Endodermal cell (in vitro differentiated cells): ENCODE measurements at regions not wholly inside any gene's neighbourhood (a gene's known extent, or its start where the extent isn't known, plus 50 kb on each side); places are given as distances from the start of the nearest gene placed in this dataset.

Experiments
- DNase-seq: peaks from one replicate; pipeline ENCODE4 v3.0.0-alpha.2; 2017
- H3K27ac ChIP-seq: 2 replicates; pipeline ENCODE4 v1.5.1; 2013; ENCODE audit warnings: mild to moderate bottlenecking, low read depth, low read length, moderate library complexity
- H3K27me3 ChIP-seq: 2 replicates; pipeline ENCODE4 v1.6.1; 2013; ENCODE audit warnings: mild to moderate bottlenecking, low read length, moderate library complexity; ENCODE audit not compliant: insufficient read depth, control insufficient read depth, poor library complexity, severe bottlenecking
- H3K36me3 ChIP-seq: 2 replicates; pipeline ENCODE4 v1.7.0; 2013; ENCODE audit warnings: mild to moderate bottlenecking, low read length, moderate library complexity; ENCODE audit not compliant: control insufficient read depth, insufficient read depth
- H3K4me1 ChIP-seq: one replicate; pipeline ENCODE4 v1.7.0; 2013; ENCODE audit warnings: low read length; ENCODE audit not compliant: control insufficient read depth, insufficient read depth
- H3K4me3 ChIP-seq: 2 replicates; pipeline ENCODE4 v1.5.1; 2013; ENCODE audit warnings: mild to moderate bottlenecking, low read length, moderate library complexity
- H3K9ac ChIP-seq: 2 replicates; pipeline ENCODE4 v1.6.1; 2013; ENCODE audit warnings: mild to moderate bottlenecking, low read length, moderate library complexity; ENCODE audit not compliant: poor library complexity, severe bottlenecking; ENCODE audit errors: extremely low read depth
- H3K9me3 ChIP-seq: 2 replicates; pipeline ENCODE4 v1.6.1; 2013; ENCODE audit warnings: mild to moderate bottlenecking, low read length, moderate library complexity; ENCODE audit not compliant: control insufficient read depth
- H3K27ac Mint-ChIP-seq: 2 replicates; pipeline ENCODE4 v1.8.0; 2020; ENCODE audit warnings: mixed read lengths
- H3K27me3 Mint-ChIP-seq: 2 replicates; pipeline ENCODE4 v1.8.0; 2021; ENCODE audit warnings: mild to moderate bottlenecking, mixed read lengths; ENCODE audit not compliant: insufficient read depth
- H3K36me3 Mint-ChIP-seq: 2 replicates; pipeline ENCODE4 v1.8.0; 2020; ENCODE audit warnings: low read depth, mixed read lengths
- H3K4me1 Mint-ChIP-seq: 2 replicates; pipeline ENCODE4 v1.8.0; 2020; ENCODE audit warnings: mixed read lengths
- H3K4me3 Mint-ChIP-seq: 2 replicates; pipeline ENCODE4 v1.8.0; 2020; ENCODE audit warnings: mild to moderate bottlenecking, moderate library complexity, mixed read lengths
- H3K9me3 Mint-ChIP-seq: 2 replicates; pipeline ENCODE4 v1.8.0; 2020; ENCODE audit warnings: mild to moderate bottlenecking, mixed read lengths
- WGBS, 2 experiments: methylation state at CpG; one replicate each; pipeline versions ENCODE4 v1.1.5 to v1.1.7; 2013; ENCODE audit warnings: missing lambda C conversion rate in 2 of 2, mixed read lengths in 1 of 2; ENCODE audit not compliant: insufficient coverage in 1 of 2, insufficient read length in 1 of 2; 5-methylcytosine and 5-hydroxymethylcytosine counted together
- TF ChIP-seq, protein P1 (sequence below): fragments of 200-600 bp; sonication (generic); conservative IDR thresholded peaks from 2 replicates; pipeline ENCODE4 v1.5.0; 2021; ENCODE audit warnings: antibody characterized with exemption, mild to moderate bottlenecking

DNA sequence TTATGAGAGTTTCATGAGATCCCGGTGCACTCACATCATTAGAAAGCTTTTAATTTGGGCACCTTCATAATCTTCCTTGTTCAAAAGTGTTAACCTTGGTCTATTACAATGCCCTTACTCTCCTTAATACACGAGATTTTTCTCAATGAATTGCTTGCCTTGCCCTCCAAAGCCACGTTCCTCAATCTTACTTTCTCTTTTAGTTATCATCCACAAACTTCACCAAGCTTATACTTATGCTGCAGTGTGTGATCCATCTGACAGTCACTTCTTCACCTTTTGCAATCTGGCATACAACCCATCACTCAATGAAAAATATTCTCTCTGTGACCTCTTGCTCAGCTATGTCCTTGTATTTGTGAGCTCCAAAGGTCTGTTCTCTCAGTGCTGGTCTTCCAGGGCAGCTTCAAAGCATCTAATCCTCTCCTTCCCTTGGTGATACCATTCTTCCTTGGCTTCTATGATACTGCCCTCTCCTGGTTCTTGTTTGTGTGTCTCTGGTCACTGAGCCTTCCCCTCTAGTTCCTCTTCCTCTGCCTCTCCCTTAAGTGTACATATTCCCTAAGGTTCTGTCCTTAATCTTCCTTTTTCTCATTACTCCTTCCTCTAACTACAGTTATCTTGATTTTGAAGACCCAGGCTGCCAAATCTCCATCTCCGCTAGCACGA is 202.2 kb upstream of the STARD13 start:
- Histone ChIP-seq H3K9ac (no peak overlapping the region), H3K27me3 (no peaks in the 10 kb centered on the region), H3K4me1 (no peaks in the 10 kb centered on the region), H3K36me3 (no peaks in the 10 kb centered on the region), H3K27ac (no peak overlapping the region), H3K9me3 (peaks cover 7% of the 10 kb centered on the region), H3K4me3 (no peak overlapping the region)
- peak overlapping the region; percentile 44 for H3K27ac Mint-ChIP-seq
- H3K36me3 Mint-ChIP-seq = peaks cover 6% of the 10 kb centered on the region
- no peak overlapping the region for H3K4me3 Mint-ChIP-seq
- DNase-seq = peak; percentile 50
- peaks cover 14% of the 10 kb centered on the region for H3K4me1 Mint-ChIP-seq
- WGBS, 2 experiments = 89% methylated on average over 3 to 5 of the region's 5 CpGs
- TF ChIP-seq, protein P1, sequence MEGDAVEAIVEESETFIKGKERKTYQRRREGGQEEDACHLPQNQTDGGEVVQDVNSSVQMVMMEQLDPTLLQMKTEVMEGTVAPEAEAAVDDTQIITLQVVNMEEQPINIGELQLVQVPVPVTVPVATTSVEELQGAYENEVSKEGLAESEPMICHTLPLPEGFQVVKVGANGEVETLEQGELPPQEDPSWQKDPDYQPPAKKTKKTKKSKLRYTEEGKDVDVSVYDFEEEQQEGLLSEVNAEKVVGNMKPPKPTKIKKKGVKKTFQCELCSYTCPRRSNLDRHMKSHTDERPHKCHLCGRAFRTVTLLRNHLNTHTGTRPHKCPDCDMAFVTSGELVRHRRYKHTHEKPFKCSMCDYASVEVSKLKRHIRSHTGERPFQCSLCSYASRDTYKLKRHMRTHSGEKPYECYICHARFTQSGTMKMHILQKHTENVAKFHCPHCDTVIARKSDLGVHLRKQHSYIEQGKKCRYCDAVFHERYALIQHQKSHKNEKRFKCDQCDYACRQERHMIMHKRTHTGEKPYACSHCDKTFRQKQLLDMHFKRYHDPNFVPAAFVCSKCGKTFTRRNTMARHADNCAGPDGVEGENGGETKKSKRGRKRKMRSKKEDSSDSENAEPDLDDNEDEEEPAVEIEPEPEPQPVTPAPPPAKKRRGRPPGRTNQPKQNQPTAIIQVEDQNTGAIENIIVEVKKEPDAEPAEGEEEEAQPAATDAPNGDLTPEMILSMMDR = peak; percentile 75
- H3K27me3 Mint-ChIP-seq = no peaks in the 10 kb centered on the region
- H3K9me3 Mint-ChIP-seq = peaks cover 13% of the 10 kb centered on the region

DNA sequence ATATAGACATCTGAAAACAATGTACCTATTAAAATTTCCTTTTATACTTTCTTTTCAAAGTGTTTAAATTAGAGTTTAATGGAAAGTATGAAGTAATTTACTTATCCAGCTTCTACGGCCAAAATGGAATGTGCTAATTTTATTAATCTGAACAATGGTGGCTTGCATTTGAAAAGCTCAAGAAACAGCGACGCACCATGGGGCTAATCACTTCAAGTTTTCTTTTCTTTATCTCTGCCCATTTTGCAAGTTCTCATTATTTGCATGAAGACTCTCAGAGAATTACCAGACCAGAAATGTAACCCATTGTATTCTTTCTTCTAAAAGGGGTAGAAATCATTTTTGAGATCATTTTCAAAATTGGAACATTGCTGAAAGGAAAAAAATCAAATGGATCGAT is 204.0 kb upstream of the STARD13 start:
- Mint-ChIP-seq H3K9me3 (peaks cover 3% of the 10 kb centered on the region), H3K36me3 (peaks cover 3% of the 10 kb centered on the region), H3K4me3 (no peak overlapping the region), H3K27ac (no peak overlapping the region), H3K27me3 (no peaks in the 10 kb centered on the region), H3K4me1 (peaks cover 20% of the 10 kb centered on the region)
- 48 to 50% methylated on average over 2 to 3 of the region's 4 CpGs for WGBS, 2 experiments
- no peak overlapping the region for H3K4me3 ChIP-seq
- H3K36me3 ChIP-seq = no peaks in the 10 kb centered on the region
- no peak overlapping the region for H3K27ac ChIP-seq
- no peak overlapping the region for H3K9ac ChIP-seq
- TF ChIP-seq, protein P1 = no peak
- H3K4me1 ChIP-seq = no peaks in the 10 kb centered on the region
- DNase-seq = no peak
- H3K27me3 ChIP-seq = no peaks in the 10 kb centered on the region
- H3K9me3 ChIP-seq = peaks cover under 1% of the 10 kb centered on the region

DNA sequence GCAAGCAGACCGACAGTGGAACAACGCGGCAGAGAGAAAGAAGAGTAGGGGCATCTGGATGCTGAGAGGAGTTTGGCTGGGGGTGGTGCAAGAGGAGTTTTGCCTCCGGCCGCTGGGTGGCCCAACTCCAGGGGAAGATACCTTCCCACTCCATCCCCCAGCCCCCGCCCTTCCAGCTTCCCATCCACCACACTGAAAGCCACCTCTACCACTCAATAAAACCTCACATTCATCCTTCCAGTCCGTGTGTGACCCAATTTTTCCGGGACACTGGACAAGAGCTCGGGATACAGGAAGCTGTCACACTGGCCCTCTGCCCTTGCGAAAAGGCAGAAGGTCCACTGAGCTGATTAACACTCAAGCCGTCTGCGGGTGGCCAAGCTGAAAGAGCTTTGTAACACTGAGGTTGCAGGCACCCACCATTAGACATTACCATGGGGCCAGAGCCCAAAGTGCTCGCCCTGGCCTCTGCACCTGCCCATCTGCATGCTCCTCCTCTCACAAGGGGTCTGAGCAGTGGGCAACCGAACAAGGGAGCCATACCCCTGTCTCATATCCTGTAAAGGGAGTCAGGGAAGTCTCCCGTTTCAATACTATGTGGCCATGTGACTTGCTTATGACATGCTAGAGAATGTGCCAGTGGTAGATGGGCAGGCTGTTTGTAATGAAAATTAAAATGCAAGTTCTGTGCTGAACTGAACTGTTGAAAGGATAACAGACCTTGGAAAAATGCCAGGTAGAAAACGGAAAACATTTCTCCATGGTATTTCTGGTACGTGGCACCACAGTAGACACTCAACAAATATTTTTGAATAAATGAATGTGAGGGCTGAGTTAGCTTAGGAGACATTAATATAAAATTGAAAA is 205.1 kb upstream of the STARD13 start:
- H3K36me3 Mint-ChIP-seq = no peaks in the 10 kb centered on the region
- no peaks in the 10 kb centered on the region for H3K27me3 Mint-ChIP-seq
- peaks cover 27% of the 10 kb centered on the region for H3K4me1 Mint-ChIP-seq
- WGBS, 2 experiments = 82 to 97% methylated on average over 6 to 16 of the region's 17 CpGs
- H3K9me3 Mint-ChIP-seq = no peaks in the 10 kb centered on the region
- Histone ChIP-seq H3K4me1 (no peaks in the 10 kb centered on the region), H3K27me3 (no peaks in the 10 kb centered on the region), H3K4me3 (no peak overlapping the region), H3K36me3 (no peaks in the 10 kb centered on the region), H3K9me3 (no peaks in the 10 kb centered on the region), H3K9ac (no peak overlapping the region), H3K27ac (no peak overlapping the region)
- H3K4me3 Mint-ChIP-seq = peak overlapping the region; percentile 38
- peak overlapping the region; percentile 66 for H3K27ac Mint-ChIP-seq
- peak; percentile 90 for DNase-seq
- TF ChIP-seq, protein P1 = peak; percentile 77
